Common myeloid progenitor, CD34-positive (primary cell): ENCODE measurements at regions not wholly inside any gene's neighbourhood (a gene's known extent, or its start where the extent isn't known, plus 50 kb on each side); places are given as distances from the start of the nearest gene placed in this dataset.

Source experiments
- CTCF ChIA-PET: fragments of 350-600 bp; sonication (Branson Sonifier 250); formaldehyde crosslinking; loops from one replicate; lab custom pipeline; 2021; ENCODE audit warnings: antibody characterized with exemption; lab: Charles Lee
- POLR2A ChIA-PET: fragments of 350-600 bp; sonication (Branson Sonifier 250); formaldehyde crosslinking; loops from one replicate; lab custom pipeline; 2021; ENCODE audit warnings: antibody characterized with exemption; lab: Charles Lee
- DNase-seq, 3 donors: peaks; one replicate each; pipeline versions ENCODE4 v3.0.0 to v3.0.0-alpha.2; 2013
- H3K27ac ChIP-seq, 2 experiments: 1 replicate in 1 of 2; 2 replicates in 1 of 2; pipeline ENCODE4 v1.7.0; 2013; ENCODE audit warnings: inconsistent platforms in 2 of 2, low read length in 2 of 2, mild to moderate bottlenecking in 2 of 2, low read depth in 1 of 2, moderate library complexity in 1 of 2; ENCODE audit not compliant: severe bottlenecking in 2 of 2, insufficient read depth in 1 of 2, poor library complexity in 1 of 2
- H3K27me3 ChIP-seq, 5 experiments: replicated peaks in 2 of 5; 1 replicate in 3 of 5; 2 replicates in 2 of 5; pipeline versions ENCODE4 v1.6.1 to v1.7.0; 2013; ENCODE audit warnings: low read length in 4 of 5, mild to moderate bottlenecking in 2 of 5, moderate library complexity in 2 of 5, inconsistent platforms in 1 of 5; ENCODE audit not compliant: insufficient read depth in 5 of 5, control insufficient read depth in 4 of 5
- H3K36me3 ChIP-seq, 4 experiments: 1 replicate in 2 of 4; 2 replicates in 2 of 4; pipeline versions ENCODE4 v1.6.1 to v1.7.0; 2013; ENCODE audit warnings: low read length in 3 of 4, control low read depth in 1 of 4, mild to moderate bottlenecking in 1 of 4; ENCODE audit not compliant: control insufficient read depth in 4 of 4, insufficient read depth in 4 of 4
- H3K4me1 ChIP-seq, 4 experiments: 1 replicate in 3 of 4; 2 replicates in 1 of 4; pipeline versions ENCODE4 v1.6.1 to v1.7.1; 2013; ENCODE audit warnings: low read length in 3 of 4, mild to moderate bottlenecking in 3 of 4, control low read depth in 1 of 4, inconsistent platforms in 1 of 4, moderate library complexity in 1 of 4; ENCODE audit not compliant: control insufficient read depth in 4 of 4, insufficient read depth in 4 of 4; ENCODE audit errors: control extremely low read depth in 1 of 4
- H3K4me3 ChIP-seq, 7 experiments: 1 replicate in 4 of 7; 2 replicates in 3 of 7; pipeline versions ENCODE4 v1.5.1 to v1.7.0; 2013; ENCODE audit warnings: mild to moderate bottlenecking in 7 of 7, low read length in 6 of 7, moderate library complexity in 6 of 7, inconsistent platforms in 2 of 7, low read depth in 2 of 7, control low read depth in 1 of 7; ENCODE audit not compliant: insufficient read depth in 4 of 7, control insufficient read depth in 1 of 7; ENCODE audit errors: extremely low read depth in 1 of 7
- H3K9me3 ChIP-seq, 5 experiments: 1 replicate in 4 of 5; 2 replicates in 1 of 5; pipeline versions ENCODE4 v1.6.1 to v1.7.1; 2013; ENCODE audit warnings: low read length in 4 of 5, mild to moderate bottlenecking in 2 of 5, inconsistent platforms in 1 of 5, low read depth in 1 of 5, moderate library complexity in 1 of 5; ENCODE audit not compliant: control insufficient read depth in 4 of 5, insufficient read depth in 2 of 5; ENCODE audit errors: control extremely low read depth in 1 of 5
- WGBS: methylation state at CpG from one replicate; pipeline ENCODE4 v1.1.5; 2013; ENCODE audit not compliant: insufficient coverage; 5-methylcytosine and 5-hydroxymethylcytosine counted together

DNA sequence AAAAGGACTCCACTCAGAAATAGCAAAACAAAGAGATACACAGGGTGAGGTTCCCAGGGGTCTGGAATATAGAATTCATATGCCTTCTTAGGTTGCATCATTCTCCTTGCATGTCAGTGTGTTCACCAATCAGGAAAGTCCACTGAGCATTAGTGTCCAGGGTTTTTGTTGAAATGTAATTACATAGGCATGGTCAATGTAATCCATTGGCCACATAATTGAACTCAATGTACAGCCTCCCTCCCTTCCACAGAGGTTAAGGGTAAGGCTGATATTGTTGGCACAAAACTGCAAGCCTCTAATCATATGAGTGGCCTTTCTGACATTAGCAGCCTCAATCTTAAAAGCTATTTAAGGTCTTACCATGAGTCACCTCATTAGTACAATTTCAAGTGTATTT, 736.1 kb upstream of the VSTM2A start:
- DNase-seq: no peak
- no peaks in the 10 kb centered on the region for H3K36me3 ChIP-seq
- CTCF ChIA-PET: no interaction called here
- no peak overlapping the region for H3K27ac ChIP-seq
- H3K27me3 ChIP-seq: no peaks in the 10 kb centered on the region
- no peaks in the 10 kb centered on the region for H3K4me1 ChIP-seq
- POLR2A ChIA-PET: no interaction called here
- no peaks in the 10 kb centered on the region for H3K9me3 ChIP-seq
- H3K4me3 ChIP-seq: no peak overlapping the region

DNA sequence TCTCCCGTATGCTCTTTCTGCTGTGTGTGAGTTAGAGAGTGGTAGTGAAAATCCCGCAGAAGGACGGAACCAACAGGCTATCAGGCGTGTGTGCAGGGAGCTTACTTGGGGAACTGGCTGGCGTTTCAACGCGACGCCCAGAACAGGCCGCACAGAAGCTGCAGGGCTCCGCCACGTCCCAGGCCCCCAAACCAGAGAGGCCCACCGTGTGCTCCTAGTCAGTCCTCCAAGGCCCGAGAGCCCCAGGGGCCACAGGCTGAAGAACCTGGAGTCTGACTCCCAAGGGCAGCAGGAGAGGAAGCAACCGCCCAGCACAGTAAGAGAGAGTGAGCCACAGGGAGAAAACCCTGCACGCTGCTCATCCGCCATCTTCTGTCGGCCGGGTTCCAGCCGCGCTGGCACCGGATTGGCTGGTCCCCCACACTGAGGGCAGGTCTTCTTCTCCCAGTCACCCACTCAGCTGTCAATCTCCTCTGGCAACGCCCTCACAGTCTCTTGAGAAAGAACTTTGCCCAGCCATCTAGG, 730.6 kb upstream of the VSTM2A start:
- Histone ChIP-seq H3K27ac (peak overlapping the region in 1 of 2 experiments; percentile 14), H3K27me3 (no peaks in the 10 kb centered on the region), H3K4me1 (no peaks in the 10 kb centered on the region), H3K9me3 (peaks cover 0 to 2% (median 0%) of the 10 kb centered on the region in 5 experiments), H3K4me3 (no peak overlapping the region), H3K36me3 (no peaks in the 10 kb centered on the region)
- POLR2A ChIA-PET: no interaction called here
- 92% methylated on average over 22 of the region's 22 CpGs for WGBS
- CTCF ChIA-PET: no interaction called here
- DNase-seq: peak in 1 of 3 donors; percentile 2

DNA sequence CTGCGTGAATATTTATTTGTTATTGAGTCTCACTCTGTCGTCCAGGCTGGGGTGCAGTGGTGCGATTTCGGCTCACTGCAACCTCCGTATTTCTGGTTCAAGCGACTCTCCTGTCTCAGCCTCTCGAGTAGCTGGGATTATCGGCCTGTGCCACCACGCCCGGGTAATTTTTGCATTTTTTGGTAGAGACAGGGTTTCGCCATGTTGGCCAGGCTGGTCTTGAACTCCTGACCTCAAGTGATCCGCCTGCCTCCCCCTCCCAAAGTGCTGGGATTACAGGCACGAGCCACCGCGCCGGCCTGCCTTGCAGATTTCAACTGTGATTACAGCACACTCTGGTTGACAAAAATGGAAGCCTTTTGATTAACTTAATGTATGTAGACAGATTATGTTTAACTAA, 730.0 kb upstream of the VSTM2A start:
- Histone ChIP-seq H3K4me3 (no peak overlapping the region), H3K27ac (no peak overlapping the region), H3K36me3 (no peaks in the 10 kb centered on the region), H3K27me3 (no peaks in the 10 kb centered on the region), H3K4me1 (no peaks in the 10 kb centered on the region), H3K9me3 (peaks cover 0 to 2% (median 0%) of the 10 kb centered on the region in 5 experiments)
- no peak for DNase-seq
- WGBS: 93% methylated on average over 15 of the region's 16 CpGs
- POLR2A ChIA-PET: no interaction called here
- CTCF ChIA-PET: no interaction called here

DNA sequence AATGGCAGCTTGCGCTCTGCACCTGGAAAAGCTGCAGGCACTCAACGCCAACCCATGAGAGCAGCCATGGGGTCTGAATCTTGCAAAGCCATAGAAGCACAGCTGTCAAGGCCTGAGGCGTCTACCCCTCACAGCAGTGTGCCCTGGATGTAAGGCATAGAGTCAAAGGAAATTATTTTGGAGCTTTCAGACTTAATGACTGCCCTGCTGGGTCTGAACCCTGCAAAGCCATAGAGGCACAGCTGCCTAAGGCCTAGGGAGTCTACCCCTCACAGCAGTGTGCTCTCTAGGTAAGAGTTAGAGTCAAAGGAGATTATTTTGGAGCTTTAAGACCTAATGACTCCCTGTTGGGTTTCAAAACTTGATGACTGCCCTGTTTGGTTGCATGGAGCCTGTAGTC, 706.9 kb upstream of the VSTM2A start:
- DNase-seq: no peak
- Histone ChIP-seq H3K27ac (no peak overlapping the region), H3K4me1 (no peaks in the 10 kb centered on the region), H3K4me3 (no peak overlapping the region), H3K27me3 (no peaks in the 10 kb centered on the region), H3K9me3 (no peaks in the 10 kb centered on the region), H3K36me3 (no peaks in the 10 kb centered on the region)
- CTCF ChIA-PET: no interaction called here
- POLR2A ChIA-PET: no interaction called here
- WGBS: 93% methylated on average over 3 of the region's 3 CpGs

DNA sequence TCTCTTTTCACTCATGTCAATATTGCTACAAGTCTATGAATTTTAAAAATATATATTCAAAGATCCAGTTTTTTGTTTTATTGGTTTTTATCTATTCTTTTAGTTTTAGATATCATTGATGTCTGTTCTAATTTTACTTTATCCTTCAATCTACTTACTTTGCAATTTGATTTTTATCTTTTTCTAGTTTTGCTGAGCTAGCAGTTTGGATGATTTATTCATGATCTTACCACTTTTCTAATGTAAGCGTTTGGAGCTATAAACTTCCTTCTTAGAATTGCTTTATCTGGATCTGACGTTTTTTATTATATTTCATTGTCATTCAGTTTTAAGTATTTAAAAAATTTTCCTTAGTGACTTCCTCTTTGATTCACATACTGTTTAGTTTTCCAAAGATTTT, 664.5 kb upstream of the VSTM2A start:
- CTCF ChIA-PET: no interaction called here
- POLR2A ChIA-PET: no interaction called here
- H3K27ac ChIP-seq: no peak overlapping the region
- DNase-seq: no peak
- no peaks in the 10 kb centered on the region for H3K36me3 ChIP-seq
- H3K4me3 ChIP-seq: no peak overlapping the region
- H3K27me3 ChIP-seq: no peaks in the 10 kb centered on the region
- no CpG with 5 or more reads among the region's 2 CpGs for WGBS
- no peaks in the 10 kb centered on the region for H3K4me1 ChIP-seq
- no peaks in the 10 kb centered on the region for H3K9me3 ChIP-seq

DNA sequence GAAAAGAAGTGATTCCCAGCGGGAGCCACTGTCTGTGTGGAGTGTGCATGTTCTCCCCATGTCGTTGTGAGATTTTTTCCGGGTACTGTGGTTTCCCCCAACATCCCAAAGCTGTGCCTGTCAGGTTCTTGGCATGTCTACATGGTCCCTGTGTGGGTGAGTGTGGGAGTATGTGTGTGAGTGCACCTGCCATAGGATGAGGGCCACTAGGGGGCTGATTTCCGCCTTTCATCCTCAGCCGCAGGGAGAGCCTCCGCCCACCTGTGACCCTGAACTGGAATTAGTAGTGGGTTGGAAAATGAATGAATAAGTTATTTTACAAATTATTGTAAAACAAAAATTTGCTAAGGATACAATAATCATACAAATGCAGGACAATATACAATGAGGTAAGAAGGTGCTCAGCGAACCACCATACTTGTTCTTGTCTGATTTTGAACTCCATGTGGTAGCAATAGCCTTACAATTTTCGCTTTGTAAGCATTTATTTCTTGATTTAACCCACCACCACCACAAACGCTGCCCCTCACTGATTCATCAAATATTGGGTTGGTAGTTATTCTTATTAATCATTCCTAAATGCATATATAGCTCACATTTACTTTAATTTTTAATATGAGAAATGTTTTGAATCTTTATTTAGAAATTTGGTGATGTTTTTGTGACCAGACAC, 641.2 kb upstream of the VSTM2A start:
- Histone ChIP-seq H3K4me1 (no peaks in the 10 kb centered on the region), H3K9me3 (no peaks in the 10 kb centered on the region), H3K36me3 (no peaks in the 10 kb centered on the region), H3K27ac (no peak overlapping the region), H3K27me3 (no peaks in the 10 kb centered on the region), H3K4me3 (no peak overlapping the region)
- POLR2A ChIA-PET: interaction anchor here (0.6 kb wide), 1 partner anchor 18 kb away, joined by 3 read pairs; no protein-coding TSS in a partner anchor
- CTCF ChIA-PET: no interaction called here
- no peak for DNase-seq
- 94% methylated on average over 4 of the region's 9 CpGs for WGBS

DNA sequence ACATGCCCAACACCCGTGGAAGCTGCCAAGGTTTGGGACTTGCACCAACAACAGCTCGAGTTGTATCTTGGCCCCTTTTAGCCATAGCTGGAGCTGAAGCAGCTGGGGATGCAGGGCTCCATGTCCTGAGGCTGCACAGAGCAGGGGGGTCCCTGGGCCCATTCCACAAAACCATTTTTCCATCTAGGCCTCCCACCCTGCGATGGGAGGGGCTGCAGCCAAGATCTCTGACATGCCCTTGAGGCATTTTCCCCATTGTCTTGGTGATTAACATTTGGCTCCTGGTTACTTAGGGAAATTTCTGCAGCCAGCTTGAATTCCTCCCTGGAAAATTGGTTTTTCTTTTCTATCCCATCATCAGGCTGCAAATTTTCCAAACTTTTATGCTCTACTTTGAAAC, 637.8 kb upstream of the VSTM2A start:
- 78% methylated on average over 3 of the region's 3 CpGs for WGBS
- no peaks in the 10 kb centered on the region for H3K9me3 ChIP-seq
- no peak for DNase-seq
- no peaks in the 10 kb centered on the region for H3K36me3 ChIP-seq
- no peaks in the 10 kb centered on the region for H3K27me3 ChIP-seq
- no peak overlapping the region for H3K4me3 ChIP-seq
- ChIA-PET POLR2A (no interaction called here), CTCF (no interaction called here)
- H3K4me1 ChIP-seq: no peaks in the 10 kb centered on the region
- no peak overlapping the region for H3K27ac ChIP-seq
